GM12878 (cell line): ENCODE measurements at regions not wholly inside any gene's neighbourhood (a gene's known extent, or its start where the extent isn't known, plus 50 kb on each side); places are given as distances from the start of the nearest gene placed in this dataset.

Experiments used
- ATAC-seq: fragments of 200-7000 bp; cut with Tn5 transposase; 3 replicates; pipeline ENCODE4 v1.9.1; 2020; ENCODE audit warnings: mild to moderate bottlenecking, moderate library complexity
- BruUV-seq: library from RNA; stranded (reverse); fragments of 400-500 nt; replicated peaks from 2 replicates; lab custom pipeline; 2021; lab: Mats Ljungman, UMichigan
- CTCF ChIA-PET: fragments of 300-600 bp; sonication (Branson Sonifier 250); formaldehyde crosslinking; extraction: SDS; loops from one replicate; lab custom pipeline; 2021; ENCODE audit warnings: inconsistent platforms; lab: Yijun Ruan, JAX
- POLR2A ChIA-PET: fragments of 350-600 bp; formaldehyde crosslinking; extraction: SDS; loops from one replicate; lab custom pipeline; 2021; ENCODE audit warnings: inconsistent platforms; lab: Charles Lee
- RAD21 ChIA-PET: fragments of 300-600 bp; sonication (Branson Sonifier 250); formaldehyde crosslinking; loops from one replicate; lab custom pipeline; 2023; ENCODE audit warnings: antibody characterized with exemption; ENCODE audit not compliant: unreplicated experiment; lab: Charles Lee
- SMC1A ChIA-PET: fragments of 300-600 bp; sonication (Branson Sonifier 250); formaldehyde crosslinking; loops from one replicate; lab custom pipeline; 2023; ENCODE audit not compliant: unreplicated experiment, uncharacterized antibody; lab: Charles Lee
- DNase-seq: peaks from one replicate; pipeline ENCODE4 v3.0.0-alpha.2; 2011; ENCODE audit warnings: low read depth, low spot score
- FAIRE-seq: peaks from 3 replicates; lab custom pipeline; 2011; peaks lifted over from hg19 to GRCh38; lab: Jason Lieb, UNC
- H2AFZ ChIP-seq: 2 replicates; pipeline ENCODE4 v1.6.0; 2011; ENCODE audit warnings: low read depth, low read length, control low read depth; ENCODE audit not compliant: control insufficient read depth
- H3K27ac ChIP-seq: 2 replicates; pipeline ENCODE4 v1.5.1; 2011; ENCODE audit warnings: control low read depth; ENCODE audit not compliant: control insufficient read depth, insufficient read depth
- H3K27me3 ChIP-seq, 2 experiments: replicated peaks in 1 of 2; 2 replicates each; pipeline versions ENCODE4 v1.6.0 to v1.6.1; 2011; ENCODE audit warnings: low read length in 1 of 2; ENCODE audit not compliant: control insufficient read depth in 2 of 2, insufficient read depth in 2 of 2
- H3K36me3 ChIP-seq, 2 experiments: 2 replicates each; pipeline ENCODE4 v1.5.1; 2011; ENCODE audit warnings: low read length in 1 of 2; ENCODE audit not compliant: control insufficient read depth in 2 of 2, insufficient read depth in 2 of 2
- H3K4me1 ChIP-seq: 2 replicates; pipeline ENCODE4 v1.6.1; 2011; ENCODE audit warnings: mild to moderate bottlenecking, low read length, moderate library complexity, mixed read lengths; ENCODE audit not compliant: control insufficient read depth, insufficient read depth
- H3K4me2 ChIP-seq: 2 replicates; pipeline ENCODE4 v1.6.0; 2011; ENCODE audit warnings: control low read depth; ENCODE audit not compliant: control insufficient read depth, insufficient read depth
- H3K4me3 ChIP-seq: fragments of 200-600 bp; sonication (generic); 2 replicates; pipeline ENCODE4 v1.5.1; 2016
- H3K79me2 ChIP-seq: 2 replicates; pipeline ENCODE4 v1.6.0; 2011; ENCODE audit warnings: low read length; ENCODE audit not compliant: control insufficient read depth, insufficient read depth
- H3K9ac ChIP-seq: 2 replicates; pipeline ENCODE4 v1.8.0; 2011; ENCODE audit warnings: low read length, control low read depth, mixed read lengths; ENCODE audit not compliant: control insufficient read depth, insufficient read depth
- H3K9me3 ChIP-seq: replicated peaks from 3 replicates; pipeline ENCODE4 v1.5.1; 2011; ENCODE audit warnings: mild to moderate bottlenecking, low read length; ENCODE audit not compliant: control insufficient read depth, insufficient read depth
- H4K20me1 ChIP-seq: 2 replicates; pipeline ENCODE4 v1.6.0; 2011; ENCODE audit not compliant: control insufficient read depth, insufficient read depth
- BMI1 ChIP-seq: fragments of 450-650 bp; IDR thresholded peaks from 2 replicates; pipeline ENCODE4 v1.6.1; 2016; ENCODE audit warnings: mild to moderate bottlenecking, moderate library complexity, borderline replicate concordance
- CHD1 ChIP-seq: IDR thresholded peaks from 2 replicates; pipeline ENCODE4 v1.6.1; 2012; ENCODE audit warnings: low read depth, low read length, improper control_type of control experiment
- EED ChIP-seq: sonication (generic); IDR thresholded peaks from 2 replicates; pipeline ENCODE4 v1.6.1; 2016; ENCODE audit warnings: antibody characterized with exemption, low read depth
- EP300 ChIP-seq, 2 experiments: fragments of 150-350 bp in 1 of 2; IDR thresholded peaks; 2 replicates each; pipeline ENCODE4 v1.6.1; 2011 to 2012; ENCODE audit warnings: low read depth in 2 of 2, low read length in 2 of 2, borderline replicate concordance in 1 of 2, improper control_type of control experiment in 1 of 2, inconsistent platforms in 1 of 2; ENCODE audit not compliant: control insufficient read depth in 1 of 2
- JUNB ChIP-seq: IDR thresholded peaks from 2 replicates; pipeline ENCODE4 v1.6.1; 2016; ENCODE audit warnings: antibody characterized with exemption, mild to moderate bottlenecking
- JUND ChIP-seq: IDR thresholded peaks from 2 replicates; pipeline ENCODE4 v1.6.1; 2012; ENCODE audit warnings: low read depth, mild to moderate bottlenecking, low read length, improper control_type of control experiment, moderate library complexity
- LARP7 ChIP-seq: fragments of 450-650 bp; IDR thresholded peaks from 2 replicates; pipeline ENCODE4 v1.6.1; 2017; ENCODE audit warnings: mild to moderate bottlenecking
- PAX8 ChIP-seq: fragments of 450-650 bp; IDR thresholded peaks from 2 replicates; pipeline ENCODE4 v1.6.1; 2017; ENCODE audit warnings: mild to moderate bottlenecking, moderate library complexity
- RUNX3 ChIP-seq: IDR thresholded peaks from 2 replicates; pipeline ENCODE4 v1.6.1; 2012; ENCODE audit warnings: low read length, inconsistent platforms
- SMAD5 ChIP-seq: IDR thresholded peaks from 2 replicates; pipeline ENCODE4 v1.6.1; 2016; ENCODE audit warnings: antibody characterized with exemption, low read depth
- SPI1 ChIP-seq: IDR thresholded peaks from 2 replicates; pipeline ENCODE4 v1.6.1; 2011; ENCODE audit warnings: low read depth, mild to moderate bottlenecking, low read length, moderate library complexity, borderline replicate concordance; ENCODE audit not compliant: insufficient read depth
- SREBF2 ChIP-seq: IDR thresholded peaks from 2 replicates; pipeline ENCODE4 v1.6.1; 2012; ENCODE audit warnings: mild to moderate bottlenecking, low read length
- TCF12 ChIP-seq: IDR thresholded peaks from 2 replicates; pipeline ENCODE4 v1.6.1; 2011; ENCODE audit warnings: low read depth, mild to moderate bottlenecking, low read length
- ZNF217 ChIP-seq: fragments of 450-650 bp; IDR thresholded peaks from 2 replicates; pipeline ENCODE4 v1.6.1; 2017; ENCODE audit warnings: antibody characterized with exemption, mild to moderate bottlenecking
- WGBS: methylation state at CpG from one replicate; pipeline ENCODE4 v1.1.6; 2016; ENCODE audit warnings: low lambda C conversion rate; ENCODE audit not compliant: insufficient replicate concordance, insufficient coverage; ENCODE audit errors: missing lambda C conversion rate; 5-methylcytosine and 5-hydroxymethylcytosine counted together
- in situ Hi-C: fragments of 300-500 bp; cut with MboI; formaldehyde crosslinking; loops from 9 replicates; pipeline ENCODE4 v1.14.3; 2018; ENCODE audit warnings: mixed read lengths
- intact Hi-C: fragments of 100-400 bp; cut with micrococcal nuclease; formaldehyde crosslinking; loops from one replicate; pipeline ENCODE4 v1.14.2; 2022; ENCODE audit not compliant: unreplicated experiment
- TF ChIP-seq, protein P1 (sequence below): fragments of 150-350 bp; IDR thresholded peaks from 2 replicates; pipeline ENCODE4 v1.6.1; 2014; ENCODE audit warnings: mild to moderate bottlenecking, low read depth, low read length
- TF ChIP-seq, protein P2 (sequence below): IDR thresholded peaks from 2 replicates; pipeline ENCODE4 v1.6.1; 2011; ENCODE audit warnings: low read depth, low read length, improper control_type of control experiment, borderline replicate concordance
- TF ChIP-seq, protein P3 (sequence below): IDR thresholded peaks from 2 replicates; pipeline ENCODE4 v1.6.1; 2011; ENCODE audit warnings: borderline replicate concordance, low read depth, mild to moderate bottlenecking, moderate library complexity, low read length; ENCODE audit not compliant: insufficient read depth, poor library complexity, severe bottlenecking

DNA sequence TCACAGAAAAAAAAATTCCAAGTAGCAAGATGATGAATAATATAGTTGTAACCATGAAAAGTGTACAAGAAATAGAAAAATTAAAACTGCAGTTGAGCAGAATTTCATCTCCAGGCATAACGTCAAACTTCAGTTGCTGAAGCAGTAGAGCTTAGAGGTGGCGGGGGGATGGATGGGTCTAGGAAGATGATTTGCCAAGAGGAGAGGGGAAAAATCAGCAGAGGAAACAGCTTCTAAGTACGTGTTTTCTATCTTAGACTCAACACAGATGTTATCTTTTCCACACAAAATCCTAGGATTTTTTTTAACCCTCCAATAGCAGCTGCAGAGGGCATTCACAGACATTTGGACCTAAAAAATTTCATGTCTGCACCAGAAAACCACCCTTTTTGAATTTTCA, 136.0 kb downstream of the OPN5 start:
- intact Hi-C loops = no loop called here

DNA sequence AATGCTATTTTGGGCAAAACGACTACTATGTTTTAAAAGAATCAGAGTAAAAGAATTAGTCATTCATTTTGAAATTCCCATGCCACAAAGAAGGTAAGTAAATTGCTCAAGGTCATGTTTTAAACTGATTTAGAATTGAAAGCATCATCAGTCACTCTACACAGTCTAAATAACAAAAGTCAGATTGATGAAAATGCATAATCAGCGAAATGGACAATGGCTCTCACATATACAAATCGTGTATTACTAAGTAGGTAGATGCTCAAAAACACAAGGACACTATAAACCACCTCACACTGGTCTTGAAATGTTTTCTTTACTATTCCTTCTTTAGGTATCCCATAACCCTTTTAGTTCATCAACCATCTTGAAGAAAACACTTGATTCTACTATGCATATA, 135.4 kb downstream of the OPN5 start:
- Histone ChIP-seq H3K27me3 (no peaks in the 10 kb centered on the region; a peak in 2 of 4 replicates), H4K20me1 (no peaks in the 10 kb centered on the region), H2AFZ (no peak overlapping the region), H3K79me2 (no peaks in the 10 kb centered on the region), H3K36me3 (no peaks in the 10 kb centered on the region), H3K27ac (no peak overlapping the region), H3K4me3 (no peak overlapping the region), H3K9ac (no peak overlapping the region), H3K9me3 (no peaks in the 10 kb centered on the region), H3K4me2 (no peak overlapping the region), H3K4me1 (no peaks in the 10 kb centered on the region)
- WGBS = 3% methylated on average over 3 of the region's 3 CpGs
- no TSS peak for BruUV-seq
- DNase-seq (no peak), FAIRE-seq (no peak), ATAC-seq (no peak)
- CTCF ChIA-PET = no interaction called here
- RAD21 ChIA-PET = no interaction called here
- POLR2A ChIA-PET = no interaction called here
- intact Hi-C loops (no loop called here), in situ Hi-C loops (no loop called here)
- SMC1A ChIA-PET = no interaction called here
- TF ChIP-seq EED (no peak), SMAD5 (no peak), ZNF217 (no peak), PAX8 (no peak), BMI1 (no peak), SREBF2 (no peak), JUNB (no peak), LARP7 (no peak), RUNX3 (no peak), TCF12 (no peak), EP300 (IDR thresholded peaks at IDR 0.05; ENCODE audit: borderline replicate concordance in 1 of 2, control insufficient read depth in 1 of 2, low read depth in 2 of 2, low read length in 2 of 2) (no peak), CHD1 (no peak)
- TF ChIP-seq, protein P1, sequence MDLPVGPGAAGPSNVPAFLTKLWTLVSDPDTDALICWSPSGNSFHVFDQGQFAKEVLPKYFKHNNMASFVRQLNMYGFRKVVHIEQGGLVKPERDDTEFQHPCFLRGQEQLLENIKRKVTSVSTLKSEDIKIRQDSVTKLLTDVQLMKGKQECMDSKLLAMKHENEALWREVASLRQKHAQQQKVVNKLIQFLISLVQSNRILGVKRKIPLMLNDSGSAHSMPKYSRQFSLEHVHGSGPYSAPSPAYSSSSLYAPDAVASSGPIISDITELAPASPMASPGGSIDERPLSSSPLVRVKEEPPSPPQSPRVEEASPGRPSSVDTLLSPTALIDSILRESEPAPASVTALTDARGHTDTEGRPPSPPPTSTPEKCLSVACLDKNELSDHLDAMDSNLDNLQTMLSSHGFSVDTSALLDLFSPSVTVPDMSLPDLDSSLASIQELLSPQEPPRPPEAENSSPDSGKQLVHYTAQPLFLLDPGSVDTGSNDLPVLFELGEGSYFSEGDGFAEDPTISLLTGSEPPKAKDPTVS = no peak
- TF ChIP-seq, protein P2, sequence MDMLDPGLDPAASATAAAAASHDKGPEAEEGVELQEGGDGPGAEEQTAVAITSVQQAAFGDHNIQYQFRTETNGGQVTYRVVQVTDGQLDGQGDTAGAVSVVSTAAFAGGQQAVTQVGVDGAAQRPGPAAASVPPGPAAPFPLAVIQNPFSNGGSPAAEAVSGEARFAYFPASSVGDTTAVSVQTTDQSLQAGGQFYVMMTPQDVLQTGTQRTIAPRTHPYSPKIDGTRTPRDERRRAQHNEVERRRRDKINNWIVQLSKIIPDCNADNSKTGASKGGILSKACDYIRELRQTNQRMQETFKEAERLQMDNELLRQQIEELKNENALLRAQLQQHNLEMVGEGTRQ = no peak
- TF ChIP-seq, protein P3, sequence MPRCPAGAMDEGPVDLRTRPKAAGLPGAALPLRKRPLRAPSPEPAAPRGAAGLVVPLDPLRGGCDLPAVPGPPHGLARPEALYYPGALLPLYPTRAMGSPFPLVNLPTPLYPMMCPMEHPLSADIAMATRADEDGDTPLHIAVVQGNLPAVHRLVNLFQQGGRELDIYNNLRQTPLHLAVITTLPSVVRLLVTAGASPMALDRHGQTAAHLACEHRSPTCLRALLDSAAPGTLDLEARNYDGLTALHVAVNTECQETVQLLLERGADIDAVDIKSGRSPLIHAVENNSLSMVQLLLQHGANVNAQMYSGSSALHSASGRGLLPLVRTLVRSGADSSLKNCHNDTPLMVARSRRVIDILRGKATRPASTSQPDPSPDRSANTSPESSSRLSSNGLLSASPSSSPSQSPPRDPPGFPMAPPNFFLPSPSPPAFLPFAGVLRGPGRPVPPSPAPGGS = no peak

More for the DNA sequence above, 136.0 kb downstream of the OPN5 start:
- H3K27ac ChIP-seq = no peak overlapping the region
- no peak for TF ChIP-seq SPI1
- no peak for TF ChIP-seq RUNX3
- no peak for TF ChIP-seq JUND
- BruUV-seq = no TSS peak
- no peak overlapping the region for H3K4me2 ChIP-seq
- ATAC-seq (no peak), FAIRE-seq (no peak), DNase-seq (no peak)
- ChIA-PET CTCF (no interaction called here), POLR2A (no interaction called here), RAD21 (no interaction called here), SMC1A (no interaction called here)
- H3K4me1 ChIP-seq = no peaks in the 10 kb centered on the region
- no peaks in the 10 kb centered on the region; a peak in 2 of 4 replicates for H3K27me3 ChIP-seq
- 22% methylated on average over 3 of the region's 3 CpGs for WGBS
- in situ Hi-C loops = no loop called here
- H3K4me3 ChIP-seq = no peak overlapping the region
- H3K79me2 ChIP-seq = no peaks in the 10 kb centered on the region
- no peak overlapping the region for H3K9ac ChIP-seq
- H2AFZ ChIP-seq = no peak overlapping the region
- no peaks in the 10 kb centered on the region for H3K36me3 ChIP-seq
- H3K9me3 ChIP-seq = no peaks in the 10 kb centered on the region
- no peaks in the 10 kb centered on the region for H4K20me1 ChIP-seq
